G401 (cell line): ENCODE measurements at regions not wholly inside any gene's neighbourhood (a gene's known extent, or its start where the extent isn't known, plus 50 kb on each side); places are given as distances from the start of the nearest gene placed in this dataset.
"Not testable (repeated sequence)": the region's sequence is repeated elsewhere in the genome, so short reads cannot be mapped to it uniquely, and the experiment has no call there.

Experiments used
- DNase-seq: peaks from one replicate; pipeline ENCODE4 v3.0.0-alpha.2; 2015; ENCODE audit warnings: low spot score
- in situ Hi-C: cut with HindIII; loops from 2 replicates; pipeline ENCODE4 v1.10.0; 2016; ENCODE audit warnings: low sequenced_read_pairs, mixed read lengths

DNA sequence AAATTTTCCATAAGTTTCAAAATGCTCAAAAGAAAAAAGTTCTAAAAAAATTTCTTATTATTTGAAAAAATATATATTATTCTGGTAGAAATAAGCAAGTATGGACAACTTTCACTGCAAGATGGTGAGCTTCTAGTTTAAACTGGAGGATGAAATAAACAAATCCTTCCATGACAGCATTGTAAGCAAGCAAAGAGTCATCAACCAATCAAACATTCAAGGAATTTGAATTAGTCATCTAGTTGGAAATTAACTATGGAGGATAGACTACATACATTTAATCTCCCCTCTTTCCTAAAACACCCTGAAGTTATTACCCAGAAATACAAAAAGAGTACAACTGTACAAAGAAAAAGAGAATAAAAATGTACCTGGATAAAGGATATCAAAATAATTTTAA is 51.0 kb upstream of the IRX5 start:
- in situ Hi-C loops, result no loop called here
- DNase-seq, result no peak

DNA sequence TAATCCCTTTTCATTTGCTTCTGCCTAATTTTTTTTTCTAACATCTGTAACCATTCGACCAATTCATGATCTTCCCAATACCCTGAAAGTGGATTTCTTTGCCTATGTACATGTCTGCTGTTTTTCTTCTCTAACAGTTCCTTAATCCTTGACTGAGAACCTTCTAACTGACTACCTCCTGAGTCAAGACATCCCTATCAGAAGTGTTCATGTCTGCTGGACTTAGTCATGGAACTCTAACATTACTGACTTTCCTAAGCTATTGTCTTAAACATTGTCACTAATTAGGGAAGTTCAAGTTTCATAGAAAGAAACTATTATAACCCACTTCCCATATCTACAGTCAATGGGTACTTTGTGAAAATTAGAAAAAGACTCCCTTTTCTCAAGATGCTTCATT is 52.4 kb upstream of the IRX5 start:
- in situ Hi-C loops, result no loop called here
- no peak for DNase-seq

GRCh38 chr16:54875443-54875842 is 55.2 kb upstream of the IRX5 start:
- no peak for DNase-seq
- in situ Hi-C loops, result no loop called here

GRCh38 chr16:54873716-54874373 is 56.8 kb upstream of the IRX5 start:
- in situ Hi-C loops, DNase-seq: not testable (repeated sequence)

GRCh38 chr16:54873071-54873470 is 57.6 kb upstream of the IRX5 start:
- DNase-seq, result no peak
- in situ Hi-C loops, result no loop called here

DNA sequence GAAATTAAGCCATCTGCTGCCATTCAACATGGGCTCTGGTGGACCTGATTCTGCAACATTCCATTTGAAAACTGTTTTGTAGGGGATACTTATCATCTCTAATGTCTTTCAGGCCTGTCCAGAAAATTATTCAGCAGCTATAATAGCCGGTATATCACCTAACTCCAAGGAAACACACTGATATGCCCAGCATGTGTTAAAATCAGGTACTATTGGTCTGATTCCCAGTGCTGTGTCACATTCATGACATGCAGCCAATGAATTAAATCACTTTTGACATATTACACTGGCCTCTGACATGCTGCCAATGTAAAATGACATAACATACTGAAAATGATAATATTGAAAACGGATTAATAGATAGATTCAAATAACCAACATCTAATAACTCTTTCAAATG is 60.5 kb upstream of the IRX5 start:
- in situ Hi-C loops, result no loop called here
- DNase-seq, result no peak

DNA sequence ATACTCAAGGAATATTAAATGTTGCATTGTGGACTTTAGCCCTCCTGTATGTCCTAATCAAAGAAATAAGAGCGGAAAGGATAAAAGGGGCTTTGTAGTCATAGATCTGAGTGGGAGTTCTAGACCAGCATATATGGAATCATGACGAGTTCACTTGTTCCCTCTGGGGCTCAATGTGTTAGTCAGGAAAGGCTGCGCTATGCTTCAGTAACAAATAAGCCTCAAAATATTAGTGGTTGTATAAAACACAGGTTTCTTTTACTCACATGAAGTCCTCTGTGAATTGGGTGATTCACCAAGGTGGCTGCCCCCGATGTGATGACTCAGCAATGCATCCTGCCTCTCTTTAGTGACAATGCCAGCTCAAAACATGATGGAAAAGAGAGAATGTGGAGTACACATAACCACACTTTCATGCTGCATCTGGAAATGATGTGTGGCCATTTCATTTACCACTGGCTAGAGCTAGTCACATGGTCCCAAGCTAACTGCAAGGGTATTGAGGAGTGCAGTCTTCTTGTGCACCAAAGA is 63.3 kb upstream of the IRX5 start:
- in situ Hi-C loops, result no loop called here
- DNase-seq, result no peak

- in situ Hi-C loops, result no loop called here
- DNase-seq, result no peak
These were observed 68.1 kb upstream of the IRX5 start for GRCh38 chr16:54862529-54862928.

DNA sequence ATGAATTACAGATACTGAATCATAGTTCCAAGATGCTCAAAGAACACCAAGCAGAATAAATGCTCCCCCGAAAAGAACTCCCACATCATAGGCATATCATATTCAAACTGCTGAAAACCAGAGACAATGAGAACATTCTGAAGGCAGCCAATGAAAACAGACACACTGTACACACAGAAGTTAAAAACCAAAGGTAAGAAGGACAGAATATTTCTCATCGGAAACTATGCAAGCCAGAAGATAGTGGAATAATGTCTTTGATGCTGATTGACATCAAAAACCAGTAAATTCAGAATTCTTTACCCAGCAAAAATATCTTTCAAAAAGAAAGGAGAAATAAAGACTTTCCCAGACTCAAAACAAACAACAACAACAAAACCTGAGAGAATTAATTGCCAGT is 73.8 kb upstream of the IRX5 start:
- no peak for DNase-seq
- in situ Hi-C loops, result no loop called here

DNA sequence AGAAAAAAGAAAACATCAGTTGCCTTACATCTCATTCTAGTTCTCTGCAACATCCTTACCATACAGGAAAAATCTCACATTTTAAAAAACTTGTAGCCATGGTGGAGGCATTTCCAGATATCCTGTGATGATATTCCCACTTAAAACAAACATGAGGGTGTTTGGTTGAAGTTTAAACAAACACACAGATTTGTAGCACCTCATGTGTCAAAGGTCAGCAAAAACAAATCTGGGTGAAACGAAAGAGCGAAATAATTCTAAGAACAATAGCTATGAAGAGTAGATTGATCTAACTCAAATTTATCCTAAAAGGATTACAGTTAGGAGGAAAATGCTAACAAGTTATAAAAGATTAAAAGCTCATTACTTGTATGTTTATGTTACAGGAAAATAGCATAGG is 83.1 kb upstream of the IRX5 start:
- in situ Hi-C loops, result no loop called here
- no peak for DNase-seq

DNA sequence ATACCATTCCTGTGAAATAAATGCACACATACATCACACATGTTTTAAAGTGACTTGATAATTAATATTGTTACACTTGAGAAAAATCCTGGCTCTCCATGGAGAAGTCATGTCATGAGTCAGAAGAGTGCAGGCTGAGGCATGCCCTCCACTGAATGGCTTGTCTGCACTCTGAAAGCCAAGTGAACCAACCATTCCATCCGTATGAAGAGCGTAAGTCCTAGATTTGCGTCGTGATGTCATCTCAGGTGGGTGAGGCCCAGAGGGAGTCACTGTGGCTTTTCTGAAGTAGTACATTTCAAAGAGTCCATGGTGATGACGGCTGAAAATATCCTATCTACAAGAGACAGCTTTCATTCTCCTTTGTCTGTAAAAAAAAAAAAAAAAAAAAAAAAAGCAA is 83.5 kb upstream of the IRX5 start:
- no peak for DNase-seq
- in situ Hi-C loops, result no loop called here

DNA sequence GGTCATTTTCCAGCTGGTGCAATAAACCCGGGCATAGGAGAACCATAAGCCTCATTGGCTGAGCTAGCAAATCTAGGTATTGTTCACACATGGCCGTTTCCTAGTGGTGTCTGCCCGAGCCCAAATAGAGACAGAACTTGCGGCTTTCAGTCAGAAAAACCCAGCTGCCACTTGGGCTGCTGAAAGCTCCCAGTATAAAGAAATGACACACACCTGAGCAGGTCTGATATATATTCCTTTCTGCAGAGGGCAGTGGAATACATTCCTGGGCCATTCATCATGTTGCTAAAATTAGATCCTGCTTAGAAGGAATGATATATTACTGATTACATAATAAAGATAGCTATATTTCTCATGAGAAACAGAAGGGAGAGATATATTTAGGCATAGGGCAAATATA is 83.9 kb upstream of the IRX5 start:
- no peak for DNase-seq

DNA sequence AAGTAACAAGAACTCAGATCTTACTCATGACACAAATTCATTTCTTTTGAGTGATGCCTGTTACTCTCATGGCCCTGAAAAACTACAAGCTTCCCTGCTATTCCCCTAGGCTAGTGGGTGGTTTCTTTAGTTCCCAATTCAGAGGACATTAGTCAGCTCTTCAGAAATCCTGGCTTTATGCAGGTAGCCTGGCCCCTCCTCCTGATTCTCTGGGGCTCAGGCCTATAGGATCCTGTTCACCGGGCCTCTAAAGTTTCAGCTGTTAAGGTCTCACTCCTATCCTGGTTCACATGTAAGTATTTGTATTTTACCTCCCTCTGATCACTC is 87.3 kb upstream of the IRX5 start:
- no peak for DNase-seq
- in situ Hi-C loops, result no loop called here

More for the DNA sequence above, 83.9 kb upstream of the IRX5 start:
- in situ Hi-C loops, result no loop called here

GRCh38 chr16:54842743-54843423 is 87.8 kb upstream of the IRX5 start:
- in situ Hi-C loops, result no loop called here

GRCh38 chr16:54829691-54830090 is 101.0 kb upstream of the IRX5 start:
- in situ Hi-C loops, result no loop called here
- no peak for DNase-seq

More at GRCh38 chr16:54842743-54843423, 87.8 kb upstream of the IRX5 start:
- no peak for DNase-seq

GRCh38 chr16:54822892-54823291 is 107.8 kb upstream of the IRX5 start:
- no peak for DNase-seq
- in situ Hi-C loops, result no loop called here

GRCh38 chr16:54822492-54822891 is 108.2 kb upstream of the IRX5 start:
- in situ Hi-C loops, result no loop called here
- no peak for DNase-seq

- in situ Hi-C loops, result no loop called here
- DNase-seq, result no peak
These were observed 108.9 kb upstream of the IRX5 start for GRCh38 chr16:54821731-54822130.

DNA sequence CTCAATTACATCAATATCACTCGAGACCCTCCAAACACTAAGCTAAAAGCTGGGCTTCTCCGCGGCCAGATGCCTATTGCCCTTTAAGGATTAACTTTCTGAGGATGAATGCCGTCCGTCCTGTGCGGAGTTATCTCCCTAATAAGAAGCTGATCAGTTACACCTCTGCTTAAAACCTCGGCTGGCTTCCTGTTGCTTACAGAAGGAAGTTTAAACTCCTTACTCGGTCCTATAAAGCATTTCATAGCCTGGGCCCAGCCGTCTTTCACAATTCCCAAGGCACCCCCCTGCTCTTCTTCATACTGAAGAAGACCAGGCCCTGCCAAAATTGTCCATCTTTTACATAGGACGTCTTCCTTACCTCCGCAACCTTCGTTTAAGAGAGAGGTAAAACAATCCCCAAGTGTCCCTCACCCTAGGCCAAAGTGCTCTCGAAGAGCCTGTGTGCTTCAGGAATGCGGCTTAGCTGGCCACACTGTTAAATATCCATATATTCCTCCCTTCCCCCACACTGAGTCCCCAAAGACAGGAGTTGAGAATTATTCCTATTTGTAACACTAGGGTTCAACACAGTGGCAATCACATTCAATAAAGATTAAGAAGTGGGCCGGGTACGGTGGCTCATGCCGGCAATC is 112.6 kb upstream of the IRX5 start:
- no peak for DNase-seq
- in situ Hi-C loops, result no loop called here

GRCh38 chr16:54817432-54817831 is 113.2 kb upstream of the IRX5 start:
- in situ Hi-C loops, result no loop called here
- no peak for DNase-seq

GRCh38 chr16:54816471-54816870 is 114.2 kb upstream of the IRX5 start:
- no peak for DNase-seq
- in situ Hi-C loops, result no loop called here
